Vagina (tissue), 2 donors: ENCODE measurements at regions not wholly inside any gene's neighbourhood (a gene's known extent, or its start where the extent isn't known, plus 50 kb on each side); places are given as distances from the start of the nearest gene placed in this dataset.

Source experiments
- DNase-seq, 2 donors: peaks; one replicate each; pipeline ENCODE4 v3.0.0-alpha.2; 2017; ENCODE audit errors: extremely low spot score in 2 of 2
- H3K27ac ChIP-seq: fragments of 200-600 bp; sonication (generic); one replicate; pipeline ENCODE4 v1.5.1; 2019
- H3K27me3 ChIP-seq: fragments of 200-600 bp; sonication (generic); one replicate; pipeline ENCODE4 v1.5.1; 2019
- H3K36me3 ChIP-seq, 2 donors: fragments of 200-600 bp; sonication (generic); one replicate each; pipeline ENCODE4 v1.5.1; 2017 to 2019
- H3K4me1 ChIP-seq: fragments of 200-600 bp; sonication (generic); one replicate; pipeline ENCODE4 v1.5.1; 2019
- H3K4me3 ChIP-seq, 2 donors: fragments of 200-600 bp; sonication (generic); 1 replicate in 1 of 2; 2 replicates in 1 of 2; pipeline ENCODE4 v1.5.1; 2016 to 2019
- H3K9me3 ChIP-seq: fragments of 200-600 bp; sonication (generic); one replicate; pipeline ENCODE4 v1.5.1; 2019
- CTCF ChIP-seq, 3 experiments: fragments of 450-650 bp in 2 of 3; fragments of 200-600 bp in 1 of 3; sonication (generic) in 1 of 3; IDR thresholded peaks; one replicate each; pipeline ENCODE4 v1.5.1; 2017 to 2019; ENCODE audit warnings: antibody characterized with exemption in 3 of 3, mild to moderate bottlenecking in 2 of 3, moderate library complexity in 2 of 3
- POLR2A ChIP-seq, 2 donors: fragments of 450-650 bp; IDR thresholded peaks; one replicate each; pipeline ENCODE4 v1.6.1; 2017; ENCODE audit warnings: antibody characterized with exemption in 2 of 2, mild to moderate bottlenecking in 2 of 2, moderate library complexity in 2 of 2
- POLR2AphosphoS5 ChIP-seq, 2 donors: sonication (generic); formaldehyde crosslinking; IDR thresholded peaks; one replicate each; pipeline ENCODE4 v1.9.0; 2017; ENCODE audit warnings: antibody characterized with exemption in 2 of 2, mild to moderate bottlenecking in 2 of 2, low read depth in 1 of 2; ENCODE audit not compliant: insufficient read depth in 1 of 2
- intact Hi-C: fragments of 100-400 bp; cut with DNase I; formaldehyde crosslinking; loops from one replicate; pipeline ENCODE4 v1.15.1; 2023

GRCh38 chr12:88643685-88644084 is 63.4 kb upstream of the KITLG start:
- no peak for DNase-seq
- Histone ChIP-seq H3K36me3 (no peaks in the 10 kb centered on the region), H3K27ac (no peak overlapping the region), H3K9me3 (no peaks in the 10 kb centered on the region), H3K27me3 (no peaks in the 10 kb centered on the region), H3K4me3 (no peak overlapping the region), H3K4me1 (peaks cover 6% of the 10 kb centered on the region)
- TF ChIP-seq POLR2AphosphoS5 (IDR thresholded peaks at IDR 0.05; ENCODE audit: insufficient read depth in 1 of 2, low read depth in 1 of 2) (no peak), CTCF (IDR thresholded peaks at IDR 0.05) (no peak), POLR2A (IDR thresholded peaks at IDR 0.05) (no peak)
- intact Hi-C loops = no loop called here

- Histone ChIP-seq H3K27me3 (no peaks in the 10 kb centered on the region), H3K4me3 (no peak overlapping the region), H3K36me3 (no peaks in the 10 kb centered on the region), H3K27ac (no peak overlapping the region), H3K9me3 (no peaks in the 10 kb centered on the region), H3K4me1 (peaks cover 6% of the 10 kb centered on the region)
- no peak for TF ChIP-seq CTCF (IDR thresholded peaks at IDR 0.05)
- TF ChIP-seq POLR2A (IDR thresholded peaks at IDR 0.05) = no peak
- TF ChIP-seq POLR2AphosphoS5 (IDR thresholded peaks at IDR 0.05; ENCODE audit: insufficient read depth in 1 of 2, low read depth in 1 of 2) = no peak
- intact Hi-C loops = no loop called here
- no peak for DNase-seq
These were observed 62.6 kb upstream of the KITLG start for GRCh38 chr12:88642675-88643431.

DNA sequence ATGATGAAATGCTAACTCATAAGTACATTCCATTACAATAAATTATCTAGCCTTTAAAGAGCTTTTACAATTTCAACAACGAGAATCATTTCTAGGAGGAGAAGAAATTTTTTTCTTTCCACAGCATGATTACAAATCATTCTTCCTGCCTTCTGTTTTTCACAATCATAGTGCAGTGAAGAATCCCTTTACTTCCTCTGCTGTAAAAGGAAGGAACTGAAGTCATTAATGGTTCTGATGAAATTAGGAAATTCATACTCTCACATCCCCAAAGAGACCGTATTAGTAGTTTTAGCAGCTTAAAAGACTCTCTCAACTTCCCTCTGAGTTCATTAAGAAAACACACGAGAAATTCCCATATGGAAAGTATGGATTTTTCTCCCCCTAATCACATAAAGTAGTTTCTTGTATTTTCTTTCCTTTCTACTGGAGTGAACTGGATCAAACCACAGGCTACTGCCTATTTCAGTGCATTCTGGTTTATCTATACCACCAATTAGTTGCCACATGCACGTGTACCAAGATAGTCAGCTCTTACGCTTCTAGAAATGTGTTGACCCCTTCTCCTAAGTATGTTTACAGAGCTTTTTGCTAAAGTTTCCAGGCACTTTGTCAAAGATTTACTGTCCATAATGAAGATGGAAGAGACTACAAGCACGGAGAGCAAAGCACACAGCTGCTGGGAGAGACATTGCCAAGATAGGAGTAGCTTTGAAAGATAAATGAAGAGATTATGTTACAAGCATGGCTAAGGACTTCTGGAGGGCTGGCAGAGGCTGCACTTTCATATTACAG is 58.9 kb upstream of the KITLG start:
- peak overlapping the region in 1 of 2 donors; percentile 6 for H3K4me3 ChIP-seq
- peaks cover 6% of the 10 kb centered on the region for H3K4me1 ChIP-seq
- H3K36me3 ChIP-seq = no peaks in the 10 kb centered on the region
- no peaks in the 10 kb centered on the region for H3K9me3 ChIP-seq
- no peaks in the 10 kb centered on the region for H3K27me3 ChIP-seq
- TF ChIP-seq POLR2A (IDR thresholded peaks at IDR 0.05) (no peak), POLR2AphosphoS5 (IDR thresholded peaks at IDR 0.05; ENCODE audit: insufficient read depth in 1 of 2, low read depth in 1 of 2) (no peak), CTCF (IDR thresholded peaks at IDR 0.05) (no peak)
- peak overlapping the region; percentile 6 for H3K27ac ChIP-seq
- intact Hi-C loops = no loop called here
- DNase-seq = no peak

GRCh38 chr12:88638388-88638787 is 58.1 kb upstream of the KITLG start:
- DNase-seq = no peak
- Histone ChIP-seq H3K27ac (peak overlapping the region; percentile 6), H3K4me3 (no peak overlapping the region), H3K9me3 (no peaks in the 10 kb centered on the region), H3K27me3 (no peaks in the 10 kb centered on the region), H3K4me1 (peaks cover 6% of the 10 kb centered on the region), H3K36me3 (no peaks in the 10 kb centered on the region)
- intact Hi-C loops = no loop called here
- TF ChIP-seq CTCF (IDR thresholded peaks at IDR 0.05) (no peak), POLR2AphosphoS5 (IDR thresholded peaks at IDR 0.05; ENCODE audit: insufficient read depth in 1 of 2, low read depth in 1 of 2) (no peak), POLR2A (IDR thresholded peaks at IDR 0.05) (no peak)

DNA sequence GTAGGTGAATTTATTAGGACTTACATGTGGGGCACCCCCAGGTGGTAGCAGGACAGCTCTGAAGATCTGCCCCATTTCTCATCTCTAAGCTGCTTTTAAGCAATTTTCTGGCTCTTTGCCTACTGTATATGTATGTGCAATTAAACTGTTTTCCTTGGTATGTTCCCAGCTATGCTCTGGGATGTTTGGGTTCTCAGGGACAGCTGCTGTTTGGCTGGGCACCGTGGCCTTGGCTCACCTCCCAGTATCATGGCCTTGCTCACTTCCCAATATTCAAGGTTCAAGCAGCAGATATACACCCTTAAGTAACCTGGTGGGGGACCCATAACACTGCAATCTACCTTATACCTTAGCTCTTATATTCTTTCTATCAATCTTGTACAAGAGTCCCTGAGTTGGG is 53.7 kb upstream of the KITLG start:
- intact Hi-C loops = no loop called here
- Histone ChIP-seq H3K4me1 (no peaks in the 10 kb centered on the region), H3K36me3 (no peaks in the 10 kb centered on the region), H3K4me3 (no peak overlapping the region), H3K9me3 (no peaks in the 10 kb centered on the region), H3K27me3 (no peaks in the 10 kb centered on the region), H3K27ac (no peak overlapping the region)
- no peak for DNase-seq
- TF ChIP-seq CTCF (IDR thresholded peaks at IDR 0.05) (no peak), POLR2AphosphoS5 (IDR thresholded peaks at IDR 0.05; ENCODE audit: insufficient read depth in 1 of 2, low read depth in 1 of 2) (no peak), POLR2A (IDR thresholded peaks at IDR 0.05) (no peak)
